Esophagus muscularis mucosa (tissue), 4 donors: ENCODE measurements at regions not wholly inside any gene's neighbourhood (a gene's known extent, or its start where the extent isn't known, plus 50 kb on each side); places are given as distances from the start of the nearest gene placed in this dataset.

Experiments
- CTCF ChIP-seq, 3 experiments: fragments of 200-600 bp in 2 of 3; fragments of 450-650 bp in 1 of 3; sonication (generic) in 2 of 3; IDR thresholded peaks; one replicate each; pipeline ENCODE4 v1.5.1; 2017 to 2019; ENCODE audit warnings: antibody characterized with exemption in 3 of 3, mild to moderate bottlenecking in 2 of 3, moderate library complexity in 1 of 3
- EP300 ChIP-seq: sonication (generic); formaldehyde crosslinking; IDR thresholded peaks from one replicate; pipeline ENCODE4 v1.6.1; 2017; ENCODE audit warnings: antibody characterized with exemption
- POLR2A ChIP-seq: fragments of 450-650 bp; IDR thresholded peaks from one replicate; pipeline ENCODE4 v1.6.1; 2017; ENCODE audit warnings: antibody characterized with exemption, moderate library complexity, mild to moderate bottlenecking, low read depth

GRCh38 chr22:23376256-23376655, 195.9 kb downstream of the BCR start:
- TF ChIP-seq CTCF (IDR thresholded peaks at IDR 0.05) (no peak), EP300 (no peak), POLR2A (no peak)
